ENCODE measurements at regions not wholly inside any gene's neighbourhood (a gene's known extent, or its start where the extent isn't known, plus 50 kb on each side); places are given as distances from the start of the nearest gene placed in this dataset.

DNA sequence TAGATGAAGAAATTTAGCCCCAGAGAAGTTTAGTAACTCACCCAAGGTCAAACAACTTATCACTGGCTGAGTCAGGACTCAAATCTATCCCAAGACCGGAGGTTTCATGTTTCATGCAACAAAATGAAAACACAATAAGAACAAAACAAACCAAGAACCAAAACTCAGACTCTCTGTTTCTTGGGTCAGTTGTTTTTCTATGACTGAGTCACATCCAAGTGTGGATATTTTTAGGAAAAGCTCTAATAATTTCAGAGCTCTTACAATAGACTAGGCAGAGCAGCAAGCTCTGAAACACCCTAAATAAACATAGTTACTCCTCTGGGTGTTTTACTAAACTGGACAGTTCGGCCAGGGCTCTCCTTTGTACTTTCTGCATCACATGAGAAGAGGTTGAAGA lies 87.6 kb upstream of the PRB2 start:
- DNase-seq (ENCODE audit: low read depth, low spot score) = no peak
- H3K4me3 ChIP-seq (ENCODE audit: low read depth, low read length) = no peak overlapping the region
- ChIA-PET CTCF (interaction anchor here (0.9 to 7.5 kb wide), 4 partner anchors 23 to 712 kb away, joined by 3 to 114 read pairs (median 6); no protein-coding TSS in a partner anchor), POLR2A (no interaction called here)
- no peak overlapping the region for H3K27ac ChIP-seq (ENCODE audit: low read depth, low read length)
- peaks cover 1% of the 10 kb centered on the region for H3K27me3 ChIP-seq (ENCODE audit: control insufficient read depth, insufficient read depth, low read length)
- TF ChIP-seq, protein P1, sequence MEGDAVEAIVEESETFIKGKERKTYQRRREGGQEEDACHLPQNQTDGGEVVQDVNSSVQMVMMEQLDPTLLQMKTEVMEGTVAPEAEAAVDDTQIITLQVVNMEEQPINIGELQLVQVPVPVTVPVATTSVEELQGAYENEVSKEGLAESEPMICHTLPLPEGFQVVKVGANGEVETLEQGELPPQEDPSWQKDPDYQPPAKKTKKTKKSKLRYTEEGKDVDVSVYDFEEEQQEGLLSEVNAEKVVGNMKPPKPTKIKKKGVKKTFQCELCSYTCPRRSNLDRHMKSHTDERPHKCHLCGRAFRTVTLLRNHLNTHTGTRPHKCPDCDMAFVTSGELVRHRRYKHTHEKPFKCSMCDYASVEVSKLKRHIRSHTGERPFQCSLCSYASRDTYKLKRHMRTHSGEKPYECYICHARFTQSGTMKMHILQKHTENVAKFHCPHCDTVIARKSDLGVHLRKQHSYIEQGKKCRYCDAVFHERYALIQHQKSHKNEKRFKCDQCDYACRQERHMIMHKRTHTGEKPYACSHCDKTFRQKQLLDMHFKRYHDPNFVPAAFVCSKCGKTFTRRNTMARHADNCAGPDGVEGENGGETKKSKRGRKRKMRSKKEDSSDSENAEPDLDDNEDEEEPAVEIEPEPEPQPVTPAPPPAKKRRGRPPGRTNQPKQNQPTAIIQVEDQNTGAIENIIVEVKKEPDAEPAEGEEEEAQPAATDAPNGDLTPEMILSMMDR (IDR thresholded peaks at IDR 0.05; ENCODE audit: low read depth, low read length) = no peak
- no peaks in the 10 kb centered on the region for H3K9me3 ChIP-seq (ENCODE audit: control insufficient read depth, insufficient read depth, low read length)

DNA sequence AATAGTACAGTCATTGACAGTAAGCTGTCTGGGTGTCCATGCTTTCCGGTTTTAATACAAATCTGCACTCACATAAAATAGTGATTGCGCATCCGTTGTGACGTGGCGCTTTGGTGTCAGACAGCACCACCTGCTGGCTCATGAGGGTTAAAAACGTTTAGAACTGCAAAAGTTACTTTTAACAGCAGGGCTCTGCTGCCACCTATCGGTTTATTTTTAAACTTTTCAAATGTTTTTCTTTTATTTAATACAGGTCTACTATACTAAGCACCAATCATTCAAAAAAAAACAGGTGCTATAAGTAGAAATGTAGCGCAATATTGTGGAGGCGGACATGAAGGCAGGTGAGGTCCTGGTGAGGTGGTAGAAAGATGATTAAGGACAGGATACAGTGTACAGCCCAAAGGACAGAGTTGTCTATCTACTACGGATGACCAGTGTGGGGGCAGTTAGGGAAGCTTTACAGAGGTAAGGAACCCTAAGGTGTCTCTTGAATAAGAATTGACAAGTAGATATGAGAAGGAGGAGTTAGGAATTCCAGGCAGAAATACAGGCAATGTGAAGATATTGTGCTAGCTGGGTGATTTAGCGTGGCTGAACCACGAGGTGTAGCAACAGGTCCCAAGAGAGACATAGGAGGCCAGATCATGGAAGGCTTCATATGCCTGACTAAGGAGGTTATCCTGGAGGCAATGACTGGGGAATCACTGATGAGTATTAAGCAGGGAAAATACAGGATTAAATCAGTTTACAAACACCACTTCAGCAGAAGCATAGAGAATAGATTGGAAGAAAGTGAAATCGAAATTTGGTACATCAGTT lies 91.5 kb upstream of the PRB2 start:
- H3K27ac ChIP-seq (ENCODE audit: low read depth, low read length) = no peak overlapping the region
- CTCF ChIA-PET = interaction anchor here (0.5 to 7.5 kb wide), 30 partner anchors 8 to 755 kb away, joined by 3 to 114 read pairs (median 4); partner anchors contain the start of gene SMIM10L1
- DNase-seq (ENCODE audit: low read depth, low spot score) = peak; percentile 62
- TF ChIP-seq, protein P1 (IDR thresholded peaks at IDR 0.05; ENCODE audit: low read depth, low read length) = peak; percentile 98
- H3K9me3 ChIP-seq (ENCODE audit: control insufficient read depth, insufficient read depth, low read length) = no peaks in the 10 kb centered on the region
- no peak overlapping the region for H3K4me3 ChIP-seq (ENCODE audit: low read depth, low read length)
- H3K27me3 ChIP-seq (ENCODE audit: control insufficient read depth, insufficient read depth, low read length) = peaks cover 5% of the 10 kb centered on the region
- POLR2A ChIA-PET = interaction anchor here (0.6 kb wide), 1 partner anchor 256 kb away, joined by 4 read pairs; no protein-coding TSS in a partner anchor

DNA sequence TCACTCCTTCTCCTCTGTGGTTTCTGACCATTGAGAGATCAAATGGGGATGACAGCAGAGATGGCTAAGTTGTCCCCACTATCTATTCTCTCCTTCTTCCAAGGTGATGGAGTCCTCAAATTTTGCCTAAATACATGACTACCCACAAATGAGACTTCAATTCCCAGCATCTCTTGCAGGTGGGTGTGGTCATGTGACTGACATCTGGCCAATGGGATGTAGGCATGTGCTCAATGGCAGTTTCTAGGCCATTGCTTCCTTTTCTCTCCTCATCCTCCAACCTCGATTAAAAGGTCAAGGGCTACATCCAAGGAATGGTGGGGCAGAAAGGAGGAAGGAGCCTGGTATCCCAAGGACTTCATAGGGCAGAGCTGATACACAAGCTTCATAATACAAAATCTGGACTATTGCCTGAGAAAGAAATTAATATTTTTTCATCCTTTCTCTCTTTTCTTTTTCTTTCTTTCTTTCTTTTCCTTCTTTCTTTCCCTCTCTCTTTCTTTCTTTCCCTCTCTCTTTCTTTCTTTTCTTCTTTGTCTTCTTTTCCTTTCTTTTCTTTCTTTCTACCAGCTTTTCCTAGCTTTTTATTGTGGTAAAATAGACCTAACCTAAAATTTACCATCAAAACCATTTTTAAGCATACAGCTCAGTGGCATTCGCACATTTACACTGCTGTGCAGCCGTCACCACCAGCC lies 100.9 kb upstream of the PRB2 start:
- CTCF ChIA-PET = interaction anchor here (1.0 to 1.1 kb wide), 2 partner anchors 9 to 725 kb away, joined by 4 to 5 read pairs; no protein-coding TSS in a partner anchor
- TF ChIP-seq, protein P1 (IDR thresholded peaks at IDR 0.05; ENCODE audit: low read depth, low read length) = no peak
- Histone ChIP-seq H3K9me3 (ENCODE audit: control insufficient read depth, insufficient read depth, low read length) (peaks cover 13% of the 10 kb centered on the region; the same call in 1 of the 2 replicates), H3K27ac (ENCODE audit: low read depth, low read length) (no peak overlapping the region), H3K27me3 (ENCODE audit: control insufficient read depth, insufficient read depth, low read length) (no peaks in the 10 kb centered on the region), H3K4me3 (ENCODE audit: low read depth, low read length) (no peak overlapping the region)
- POLR2A ChIA-PET = no interaction called here
- no peak for DNase-seq (ENCODE audit: low read depth, low spot score)

DNA sequence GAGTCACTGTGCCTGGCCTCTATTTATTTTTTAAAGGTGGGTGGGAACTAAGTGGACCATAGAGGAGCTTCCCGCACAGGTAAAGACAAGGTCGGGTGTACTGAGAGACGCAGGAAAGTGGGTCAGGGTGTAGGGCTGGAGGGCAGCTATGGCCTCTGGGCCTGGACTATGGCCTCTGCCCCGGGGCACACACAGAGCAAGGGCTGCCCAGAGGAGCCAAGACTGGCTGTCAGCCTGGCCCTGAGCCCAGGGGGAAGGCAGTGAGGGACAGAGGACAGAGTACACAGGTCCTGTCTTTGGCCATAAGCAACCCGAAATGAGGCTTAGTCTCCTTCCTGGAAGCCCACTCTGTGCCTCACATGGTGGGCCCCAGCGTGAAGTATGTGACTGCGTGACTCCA lies 102.1 kb upstream of the PRB2 start:
- ChIA-PET CTCF (interaction anchor here (1.0 kb wide), 1 partner anchor 11 kb away, joined by 5 read pairs; no protein-coding TSS in a partner anchor), POLR2A (no interaction called here)
- TF ChIP-seq, protein P1 (IDR thresholded peaks at IDR 0.05; ENCODE audit: low read depth, low read length) = no peak

More for the DNA sequence above, 102.1 kb upstream of the PRB2 start:
- peaks cover 13% of the 10 kb centered on the region; the same call in 1 of the 2 replicates for H3K9me3 ChIP-seq (ENCODE audit: control insufficient read depth, insufficient read depth, low read length)
- no peak for DNase-seq (ENCODE audit: low read depth, low spot score)
- no peaks in the 10 kb centered on the region for H3K27me3 ChIP-seq (ENCODE audit: control insufficient read depth, insufficient read depth, low read length)
- H3K27ac ChIP-seq (ENCODE audit: low read depth, low read length) = no peak overlapping the region
- H3K4me3 ChIP-seq (ENCODE audit: low read depth, low read length) = no peak overlapping the region
